K562 (cell line): ENCODE measurements at regions not wholly inside any gene's neighbourhood (a gene's known extent, or its start where the extent isn't known, plus 50 kb on each side); places are given as distances from the start of the nearest gene placed in this dataset.

Source experiments
- ATAC-seq: fragments of 200-7000 bp; cut with Tn5 transposase; 3 replicates; pipeline ENCODE4 v1.9.1; 2020; ENCODE audit warnings: moderate library complexity
- BruUV-seq: library from RNA; stranded (reverse); fragments of 400-500 nt; replicated peaks from 2 replicates; lab custom pipeline; 2021; lab: Mats Ljungman, UMichigan
- CTCF ChIA-PET: fragments of 300-600 bp; formaldehyde crosslinking; extraction: SDS; loops from one replicate; lab custom pipeline; 2021; ENCODE audit warnings: low intra/inter-chr PET ratio; lab: Yijun Ruan, JAX
- POLR2A ChIA-PET: fragments of 300-600, 350-650 bp; sonication (Branson Sonifier 250); formaldehyde crosslinking; extraction: SDS; loops from one replicate; lab custom pipeline; 2021; ENCODE audit warnings: antibody characterized with exemption, inconsistent platforms; lab: Yijun Ruan, JAX
- DNase-seq, 4 experiments: peaks; one replicate each; pipeline versions ENCODE4 v3.0.0 to v3.0.0-alpha.2; 2011 to 2018; ENCODE audit warnings: low spot score in 3 of 4, mixed read lengths in 3 of 4; ENCODE audit errors: extremely low read depth in 1 of 4
- FAIRE-seq: peaks from 2 replicates; lab custom pipeline; 2011; peaks lifted over from hg19 to GRCh38; lab: Jason Lieb, UNC
- H2AFZ ChIP-seq: 2 replicates; pipeline ENCODE4 v1.6.0; 2011; ENCODE audit warnings: low read depth, low read length, control low read depth, inconsistent platforms
- H3K27ac ChIP-seq: fragments of 200-600 bp; 3 replicates; pipeline ENCODE4 v1.8.0; 2011; ENCODE audit warnings: low read depth, mild to moderate bottlenecking, control low read depth, inconsistent platforms, low read length, moderate library complexity, mixed read lengths; ENCODE audit errors: extremely low read depth
- H3K27me3 ChIP-seq, 2 experiments: fragments of 300-600 bp in 1 of 2; 2 replicates in 1 of 2; 3 replicates in 1 of 2; pipeline versions ENCODE4 v1.6.0 to v1.8.0; 2011; ENCODE audit warnings: inconsistent platforms in 2 of 2, low read length in 2 of 2, mild to moderate bottlenecking in 1 of 2, mixed read lengths in 1 of 2, moderate library complexity in 1 of 2; ENCODE audit not compliant: control insufficient read depth in 2 of 2, insufficient read depth in 2 of 2
- H3K36me3 ChIP-seq: fragments of 300-600 bp; 3 replicates; pipeline ENCODE4 v1.8.0; 2011; ENCODE audit warnings: mild to moderate bottlenecking, low read length, inconsistent platforms; ENCODE audit not compliant: control insufficient read depth, insufficient read depth
- H3K4me1 ChIP-seq, 2 experiments: fragments of 200-600 bp in 1 of 2; replicated peaks in 1 of 2; 2 replicates in 1 of 2; 3 replicates in 1 of 2; pipeline versions ENCODE4 v1.5.1 to v1.8.0; 2011; ENCODE audit warnings: inconsistent platforms in 2 of 2, low read length in 2 of 2, mild to moderate bottlenecking in 1 of 2, mixed read lengths in 1 of 2, moderate library complexity in 1 of 2; ENCODE audit not compliant: control insufficient read depth in 2 of 2, insufficient read depth in 2 of 2
- H3K4me2 ChIP-seq: 2 replicates; pipeline ENCODE4 v1.6.1; 2011; ENCODE audit warnings: low read length, control low read depth, inconsistent platforms, mixed read lengths; ENCODE audit not compliant: insufficient read depth
- H3K4me3 ChIP-seq: fragments of 200-600 bp; sonication (generic), shearing (Covaris generic); 2 replicates; pipeline ENCODE4 v1.5.1; 2016; ENCODE audit warnings: control low read depth, inconsistent platforms
- H3K79me2 ChIP-seq: fragments of 200-600 bp; 3 replicates; pipeline ENCODE4 v1.8.0; 2011; ENCODE audit warnings: low read length, inconsistent platforms; ENCODE audit not compliant: control insufficient read depth, insufficient read depth
- H3K9ac ChIP-seq, 2 experiments: 2 replicates each; pipeline versions ENCODE4 v1.6.0 to v1.6.1; 2011; ENCODE audit warnings: low read depth in 2 of 2, low read length in 2 of 2, control low read depth in 1 of 2, inconsistent platforms in 1 of 2, mild to moderate bottlenecking in 1 of 2, mixed read lengths in 1 of 2; ENCODE audit not compliant: insufficient read depth in 1 of 2
- H3K9me1 ChIP-seq: one replicate; pipeline ENCODE4 v1.6.0; 2011; ENCODE audit warnings: inconsistent platforms, mild to moderate bottlenecking, low read length, moderate library complexity; ENCODE audit not compliant: control insufficient read depth, insufficient read depth
- H3K9me3 ChIP-seq: replicated peaks from 2 replicates; pipeline ENCODE4 v1.5.1; 2011; ENCODE audit warnings: low read depth, low read length, inconsistent platforms; ENCODE audit not compliant: control insufficient read depth, insufficient read depth
- H4K20me1 ChIP-seq: replicated peaks from 2 replicates; pipeline ENCODE4 v1.6.1; 2011; ENCODE audit warnings: low read length, inconsistent platforms, mixed read lengths; ENCODE audit not compliant: control insufficient read depth, insufficient read depth
- BACH1 ChIP-seq: fragments of 200-800 bp; sonication (Bioruptor generic); IDR thresholded peaks from 2 replicates; pipeline ENCODE4 v1.6.1; 2016; ENCODE audit warnings: missing genetic modification characterization, missing compliant biosample characterization
- CCNT2 ChIP-seq: IDR thresholded peaks from 2 replicates; pipeline ENCODE4 v1.6.1; 2011; ENCODE audit warnings: borderline replicate concordance, low read depth, mild to moderate bottlenecking, moderate library complexity, mixed read lengths, low read length; ENCODE audit not compliant: insufficient read length; ENCODE audit errors: extremely low read depth
- EP400 ChIP-seq: fragments of 450-650 bp; IDR thresholded peaks from 2 replicates; pipeline ENCODE4 v1.6.1; 2017; ENCODE audit warnings: antibody characterized with exemption, mild to moderate bottlenecking, moderate library complexity
- HCFC1 ChIP-seq: IDR thresholded peaks from 2 replicates; pipeline ENCODE4 v1.6.1; 2012; ENCODE audit warnings: low read depth, low read length, improper control_type of control experiment
- KDM2B ChIP-seq: fragments of 250-450 bp; sonication (Bioruptor Pico); IDR thresholded peaks from 2 replicates; pipeline ENCODE4 v1.8.0; 2021; ENCODE audit warnings: mild to moderate bottlenecking, moderate library complexity
- SMARCE1 ChIP-seq: fragments of 450-650 bp; IDR thresholded peaks from 2 replicates; pipeline ENCODE4 v1.7.1; 2016; ENCODE audit warnings: mild to moderate bottlenecking
- ZMIZ1 ChIP-seq, 2 experiments: fragments of 150-350 bp in 1 of 2; IDR thresholded peaks; 2 replicates each; pipeline ENCODE4 v1.6.1; 2012 to 2016; ENCODE audit warnings: low read depth in 2 of 2, low read length in 2 of 2, mild to moderate bottlenecking in 1 of 2, moderate library complexity in 1 of 2
- ZNF282 ChIP-seq: sonication (generic); formaldehyde crosslinking; IDR thresholded peaks from 2 replicates; pipeline ENCODE4 v1.8.1; 2023; ENCODE audit warnings: missing genetic modification reagents
- WGBS: fragments of 100-300 bp; shearing (Covaris generic); methylation state at CpG from one replicate; pipeline ENCODE4 v1.1.6; 2016; ENCODE audit warnings: low coverage, mixed read lengths; ENCODE audit not compliant: insufficient coverage; ENCODE audit errors: missing lambda C conversion rate; 5-methylcytosine and 5-hydroxymethylcytosine counted together
- in situ Hi-C: fragments of 300-500 bp; cut with MboI; formaldehyde crosslinking; loops from 4 replicates; pipeline ENCODE4 v1.15.0; 2018; ENCODE audit warnings: inconsistent platforms, mixed read lengths
- intact Hi-C: fragments of 100-400 bp; cut with micrococcal nuclease; formaldehyde crosslinking; loops from 2 replicates; pipeline ENCODE4 v1.14.2; 2022
- TF ChIP-seq, protein P1 (sequence below): fragments of 450-650 bp; IDR thresholded peaks from 2 replicates; pipeline ENCODE4 v1.6.1; 2016; ENCODE audit warnings: mild to moderate bottlenecking, moderate library complexity

- in situ Hi-C loops, result no loop called here
- ATAC-seq (no peak), DNase-seq (no peak), FAIRE-seq (no peak)
- ChIA-PET POLR2A (no interaction called here), CTCF (no interaction called here)
- H3K9ac ChIP-seq, result no peak overlapping the region
- peaks cover 10 to 52% of the 10 kb centered on the region in 2 experiments; a peak in 4 of 5 replicates for H3K27me3 ChIP-seq
- H3K79me2 ChIP-seq, result no peaks in the 10 kb centered on the region
- no peak overlapping the region for H3K4me2 ChIP-seq
- no peaks in the 10 kb centered on the region for H3K9me3 ChIP-seq
- BruUV-seq, result no TSS peak
- H3K36me3 ChIP-seq, result no peaks in the 10 kb centered on the region
- intact Hi-C loops, result no loop called here
- H2AFZ ChIP-seq, result no peak overlapping the region
- H3K4me3 ChIP-seq, result no peak overlapping the region
- H4K20me1 ChIP-seq, result no peaks in the 10 kb centered on the region
- no peak overlapping the region for H3K27ac ChIP-seq
- WGBS, result 6% methylated on average over 7 of the region's 7 CpGs
- H3K4me1 ChIP-seq, result peaks cover 0 to 9% of the 10 kb centered on the region in 2 experiments; a peak in 2 of 5 replicates
- H3K9me1 ChIP-seq, result no peaks in the 10 kb centered on the region
- TF ChIP-seq KDM2B (CRISPR knock-in tag) (no peak), BACH1 (tag) (no peak), EP400 (no peak), ZNF282 (CRISPR knock-in tag) (no peak), HCFC1 (no peak), ZMIZ1 (IDR thresholded peaks at IDR 0.05; ENCODE audit: low read depth in 2 of 2, low read length in 2 of 2) (no peak), CCNT2 (no peak), SMARCE1 (no peak)
- TF ChIP-seq, protein P1, sequence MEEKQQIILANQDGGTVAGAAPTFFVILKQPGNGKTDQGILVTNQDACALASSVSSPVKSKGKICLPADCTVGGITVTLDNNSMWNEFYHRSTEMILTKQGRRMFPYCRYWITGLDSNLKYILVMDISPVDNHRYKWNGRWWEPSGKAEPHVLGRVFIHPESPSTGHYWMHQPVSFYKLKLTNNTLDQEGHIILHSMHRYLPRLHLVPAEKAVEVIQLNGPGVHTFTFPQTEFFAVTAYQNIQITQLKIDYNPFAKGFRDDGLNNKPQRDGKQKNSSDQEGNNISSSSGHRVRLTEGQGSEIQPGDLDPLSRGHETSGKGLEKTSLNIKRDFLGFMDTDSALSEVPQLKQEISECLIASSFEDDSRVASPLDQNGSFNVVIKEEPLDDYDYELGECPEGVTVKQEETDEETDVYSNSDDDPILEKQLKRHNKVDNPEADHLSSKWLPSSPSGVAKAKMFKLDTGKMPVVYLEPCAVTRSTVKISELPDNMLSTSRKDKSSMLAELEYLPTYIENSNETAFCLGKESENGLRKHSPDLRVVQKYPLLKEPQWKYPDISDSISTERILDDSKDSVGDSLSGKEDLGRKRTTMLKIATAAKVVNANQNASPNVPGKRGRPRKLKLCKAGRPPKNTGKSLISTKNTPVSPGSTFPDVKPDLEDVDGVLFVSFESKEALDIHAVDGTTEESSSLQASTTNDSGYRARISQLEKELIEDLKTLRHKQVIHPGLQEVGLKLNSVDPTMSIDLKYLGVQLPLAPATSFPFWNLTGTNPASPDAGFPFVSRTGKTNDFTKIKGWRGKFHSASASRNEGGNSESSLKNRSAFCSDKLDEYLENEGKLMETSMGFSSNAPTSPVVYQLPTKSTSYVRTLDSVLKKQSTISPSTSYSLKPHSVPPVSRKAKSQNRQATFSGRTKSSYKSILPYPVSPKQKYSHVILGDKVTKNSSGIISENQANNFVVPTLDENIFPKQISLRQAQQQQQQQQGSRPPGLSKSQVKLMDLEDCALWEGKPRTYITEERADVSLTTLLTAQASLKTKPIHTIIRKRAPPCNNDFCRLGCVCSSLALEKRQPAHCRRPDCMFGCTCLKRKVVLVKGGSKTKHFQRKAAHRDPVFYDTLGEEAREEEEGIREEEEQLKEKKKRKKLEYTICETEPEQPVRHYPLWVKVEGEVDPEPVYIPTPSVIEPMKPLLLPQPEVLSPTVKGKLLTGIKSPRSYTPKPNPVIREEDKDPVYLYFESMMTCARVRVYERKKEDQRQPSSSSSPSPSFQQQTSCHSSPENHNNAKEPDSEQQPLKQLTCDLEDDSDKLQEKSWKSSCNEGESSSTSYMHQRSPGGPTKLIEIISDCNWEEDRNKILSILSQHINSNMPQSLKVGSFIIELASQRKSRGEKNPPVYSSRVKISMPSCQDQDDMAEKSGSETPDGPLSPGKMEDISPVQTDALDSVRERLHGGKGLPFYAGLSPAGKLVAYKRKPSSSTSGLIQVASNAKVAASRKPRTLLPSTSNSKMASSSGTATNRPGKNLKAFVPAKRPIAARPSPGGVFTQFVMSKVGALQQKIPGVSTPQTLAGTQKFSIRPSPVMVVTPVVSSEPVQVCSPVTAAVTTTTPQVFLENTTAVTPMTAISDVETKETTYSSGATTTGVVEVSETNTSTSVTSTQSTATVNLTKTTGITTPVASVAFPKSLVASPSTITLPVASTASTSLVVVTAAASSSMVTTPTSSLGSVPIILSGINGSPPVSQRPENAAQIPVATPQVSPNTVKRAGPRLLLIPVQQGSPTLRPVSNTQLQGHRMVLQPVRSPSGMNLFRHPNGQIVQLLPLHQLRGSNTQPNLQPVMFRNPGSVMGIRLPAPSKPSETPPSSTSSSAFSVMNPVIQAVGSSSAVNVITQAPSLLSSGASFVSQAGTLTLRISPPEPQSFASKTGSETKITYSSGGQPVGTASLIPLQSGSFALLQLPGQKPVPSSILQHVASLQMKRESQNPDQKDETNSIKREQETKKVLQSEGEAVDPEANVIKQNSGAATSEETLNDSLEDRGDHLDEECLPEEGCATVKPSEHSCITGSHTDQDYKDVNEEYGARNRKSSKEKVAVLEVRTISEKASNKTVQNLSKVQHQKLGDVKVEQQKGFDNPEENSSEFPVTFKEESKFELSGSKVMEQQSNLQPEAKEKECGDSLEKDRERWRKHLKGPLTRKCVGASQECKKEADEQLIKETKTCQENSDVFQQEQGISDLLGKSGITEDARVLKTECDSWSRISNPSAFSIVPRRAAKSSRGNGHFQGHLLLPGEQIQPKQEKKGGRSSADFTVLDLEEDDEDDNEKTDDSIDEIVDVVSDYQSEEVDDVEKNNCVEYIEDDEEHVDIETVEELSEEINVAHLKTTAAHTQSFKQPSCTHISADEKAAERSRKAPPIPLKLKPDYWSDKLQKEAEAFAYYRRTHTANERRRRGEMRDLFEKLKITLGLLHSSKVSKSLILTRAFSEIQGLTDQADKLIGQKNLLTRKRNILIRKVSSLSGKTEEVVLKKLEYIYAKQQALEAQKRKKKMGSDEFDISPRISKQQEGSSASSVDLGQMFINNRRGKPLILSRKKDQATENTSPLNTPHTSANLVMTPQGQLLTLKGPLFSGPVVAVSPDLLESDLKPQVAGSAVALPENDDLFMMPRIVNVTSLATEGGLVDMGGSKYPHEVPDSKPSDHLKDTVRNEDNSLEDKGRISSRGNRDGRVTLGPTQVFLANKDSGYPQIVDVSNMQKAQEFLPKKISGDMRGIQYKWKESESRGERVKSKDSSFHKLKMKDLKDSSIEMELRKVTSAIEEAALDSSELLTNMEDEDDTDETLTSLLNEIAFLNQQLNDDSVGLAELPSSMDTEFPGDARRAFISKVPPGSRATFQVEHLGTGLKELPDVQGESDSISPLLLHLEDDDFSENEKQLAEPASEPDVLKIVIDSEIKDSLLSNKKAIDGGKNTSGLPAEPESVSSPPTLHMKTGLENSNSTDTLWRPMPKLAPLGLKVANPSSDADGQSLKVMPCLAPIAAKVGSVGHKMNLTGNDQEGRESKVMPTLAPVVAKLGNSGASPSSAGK, result no peak
Observed at GRCh38 chr2:11024687-11025086, 113.0 kb downstream of the KCNF1 start.
